ENCODE measurements at regions not wholly inside any gene's neighbourhood (a gene's known extent, or its start where the extent isn't known, plus 50 kb on each side); places are given as distances from the start of the nearest gene placed in this dataset.

GRCh38 chr5:166582416-166582815 is 1709.0 kb upstream of the WWC1 start:
- Mint-ChIP-seq H3K27me3 (ENCODE audit: insufficient read depth) (no peaks in the 10 kb centered on the region), H3K9me3 (no peaks in the 10 kb centered on the region), H3K4me1 (no peaks in the 10 kb centered on the region), H3K36me3 (ENCODE audit: low read depth) (no peaks in the 10 kb centered on the region), H3K4me3 (no peak overlapping the region), H3K27ac (no peak overlapping the region)
- Histone ChIP-seq H3K27ac (ENCODE audit: low read depth, low read length) (no peak overlapping the region), H3K9me3 (ENCODE audit: control insufficient read depth, low read length) (no peaks in the 10 kb centered on the region), H3K4me1 (ENCODE audit: control insufficient read depth, insufficient read depth, low read length) (no peaks in the 10 kb centered on the region), H3K36me3 (ENCODE audit: control insufficient read depth, insufficient read depth, low read length) (no peaks in the 10 kb centered on the region), H3K9ac (ENCODE audit: extremely low read depth, low read length, poor library complexity, severe bottlenecking) (no peak overlapping the region), H3K27me3 (ENCODE audit: control insufficient read depth, insufficient read depth, low read length, poor library complexity, severe bottlenecking) (no peaks in the 10 kb centered on the region), H3K4me3 (ENCODE audit: low read length) (no peak overlapping the region)
- WGBS, 2 experiments (ENCODE audit: insufficient coverage in 1 of 2, insufficient read length in 1 of 2), result 98 to 100% methylated on average over 3 to 4 of the region's 4 CpGs
- no peak for TF ChIP-seq CTCF (conservative IDR thresholded peaks at IDR 0.05)
- DNase-seq, result no peak

- H3K4me3 ChIP-seq (ENCODE audit: low read length), result no peak overlapping the region
- DNase-seq, result no peak
- peaks cover 12% of the 10 kb centered on the region for H3K4me1 ChIP-seq (ENCODE audit: control insufficient read depth, insufficient read depth, low read length)
- no peaks in the 10 kb centered on the region for H3K27me3 ChIP-seq (ENCODE audit: control insufficient read depth, insufficient read depth, low read length, poor library complexity, severe bottlenecking)
- H3K9me3 Mint-ChIP-seq, result no peaks in the 10 kb centered on the region
- H3K4me1 Mint-ChIP-seq, result peaks cover 27% of the 10 kb centered on the region
- no peak overlapping the region for H3K27ac Mint-ChIP-seq
- no peak overlapping the region for H3K9ac ChIP-seq (ENCODE audit: extremely low read depth, low read length, poor library complexity, severe bottlenecking)
- H3K36me3 ChIP-seq (ENCODE audit: control insufficient read depth, insufficient read depth, low read length), result no peaks in the 10 kb centered on the region
- no peaks in the 10 kb centered on the region for H3K36me3 Mint-ChIP-seq (ENCODE audit: low read depth)
- no peaks in the 10 kb centered on the region for H3K27me3 Mint-ChIP-seq (ENCODE audit: insufficient read depth)
- no peak overlapping the region for H3K27ac ChIP-seq (ENCODE audit: low read depth, low read length)
- no peak for TF ChIP-seq CTCF (conservative IDR thresholded peaks at IDR 0.05)
- no peaks in the 10 kb centered on the region for H3K9me3 ChIP-seq (ENCODE audit: control insufficient read depth, low read length)
- H3K4me3 Mint-ChIP-seq, result no peak overlapping the region
Observed at GRCh38 chr5:166594567-166594966, 1696.9 kb upstream of the WWC1 start.

- WGBS, 2 experiments (ENCODE audit: insufficient coverage in 1 of 2, insufficient read length in 1 of 2), result 68 to 79% methylated on average over 4 to 7 of the region's 7 CpGs
- Histone ChIP-seq H3K27me3 (ENCODE audit: control insufficient read depth, insufficient read depth, low read length, poor library complexity, severe bottlenecking) (no peaks in the 10 kb centered on the region), H3K27ac (ENCODE audit: low read depth, low read length) (no peak overlapping the region), H3K9ac (ENCODE audit: extremely low read depth, low read length, poor library complexity, severe bottlenecking) (no peak overlapping the region), H3K4me1 (ENCODE audit: control insufficient read depth, insufficient read depth, low read length) (peaks cover 12% of the 10 kb centered on the region), H3K9me3 (ENCODE audit: control insufficient read depth, low read length) (no peaks in the 10 kb centered on the region), H3K36me3 (ENCODE audit: control insufficient read depth, insufficient read depth, low read length) (no peaks in the 10 kb centered on the region), H3K4me3 (ENCODE audit: low read length) (no peak overlapping the region)
- Mint-ChIP-seq H3K4me3 (no peak overlapping the region), H3K4me1 (peaks cover 27% of the 10 kb centered on the region), H3K9me3 (no peaks in the 10 kb centered on the region), H3K36me3 (ENCODE audit: low read depth) (no peaks in the 10 kb centered on the region), H3K27me3 (ENCODE audit: insufficient read depth) (no peaks in the 10 kb centered on the region), H3K27ac (peak overlapping the region; percentile 14)
- TF ChIP-seq CTCF (conservative IDR thresholded peaks at IDR 0.05), result no peak
- DNase-seq, result no peak
Observed at GRCh38 chr5:166595274-166595951, 1696.0 kb upstream of the WWC1 start.

Data from endodermal cell (in vitro differentiated cells).